Loucy (cell line): ENCODE measurements at regions not wholly inside any gene's neighbourhood (a gene's known extent, or its start where the extent isn't known, plus 50 kb on each side); places are given as distances from the start of the nearest gene placed in this dataset.

Source experiments
- H2AFZ ChIP-seq: fragments of 200-600 bp; sonication (generic); 2 replicates; pipeline ENCODE4 v1.6.0; 2016; ENCODE audit warnings: antibody characterized with exemption, mild to moderate bottlenecking, low read length, moderate library complexity
- H3F3A ChIP-seq: fragments of 200-600 bp; 2 replicates; pipeline ENCODE4 v1.6.0; 2016; ENCODE audit warnings: antibody characterized with exemption, low read depth, mild to moderate bottlenecking
- H3K27me3 ChIP-seq: fragments of 200-600 bp; sonication (generic); 2 replicates; pipeline ENCODE4 v1.6.1; 2014; ENCODE audit warnings: low read length, mild to moderate bottlenecking; ENCODE audit not compliant: insufficient read depth, poor library complexity, severe bottlenecking
- H3K36me3 ChIP-seq: fragments of 200-600 bp; sonication (generic); 2 replicates; pipeline ENCODE4 v1.6.1; 2016; ENCODE audit warnings: low read length; ENCODE audit not compliant: insufficient read depth
- H3K4me1 ChIP-seq: fragments of 200-600 bp; sonication (generic); 2 replicates; pipeline ENCODE4 v1.5.1; 2014; ENCODE audit warnings: low read length, mild to moderate bottlenecking; ENCODE audit not compliant: insufficient read depth, poor library complexity, severe bottlenecking
- H3K4me2 ChIP-seq: fragments of 200-600 bp; sonication (generic); 2 replicates; pipeline ENCODE4 v1.6.0; 2014; ENCODE audit warnings: antibody characterized with exemption, low read length, low read depth, mild to moderate bottlenecking; ENCODE audit not compliant: poor library complexity, severe bottlenecking
- H3K4me3 ChIP-seq: fragments of 200-600 bp; sonication (generic); 2 replicates; pipeline ENCODE4 v1.5.1; 2014; ENCODE audit warnings: low read length, mild to moderate bottlenecking, mixed read lengths; ENCODE audit not compliant: poor library complexity, severe bottlenecking
- H3K79me2 ChIP-seq: fragments of 200-600 bp; sonication (generic); 2 replicates; pipeline ENCODE4 v1.6.1; 2014; ENCODE audit warnings: low read length; ENCODE audit not compliant: insufficient read depth
- H3K9ac ChIP-seq: fragments of 200-600 bp; sonication (generic); 2 replicates; pipeline ENCODE4 v1.6.0; 2014; ENCODE audit warnings: mild to moderate bottlenecking, low read depth, low read length, moderate library complexity; ENCODE audit not compliant: poor library complexity, severe bottlenecking
- H3K9me2 ChIP-seq: fragments of 200-600 bp; sonication (generic); replicated peaks from 2 replicates; pipeline ENCODE4 v1.6.1; 2016; ENCODE audit warnings: low read depth, low read length, mixed read lengths
- H3K9me3 ChIP-seq: fragments of 200-600 bp; sonication (generic); 2 replicates; pipeline ENCODE4 v1.6.1; 2014; ENCODE audit warnings: mild to moderate bottlenecking, antibody characterized with exemption, low read length, low read depth; ENCODE audit not compliant: insufficient read depth
- H4K20me1 ChIP-seq: fragments of 200-600 bp; sonication (generic); 2 replicates; pipeline ENCODE4 v1.6.0; 2014; ENCODE audit warnings: antibody characterized with exemption, low read length, mild to moderate bottlenecking; ENCODE audit not compliant: insufficient read depth, poor library complexity, severe bottlenecking
- EZH2phosphoT487 ChIP-seq: fragments of 200-600 bp; IDR thresholded peaks from 2 replicates; pipeline ENCODE4 v1.6.1; 2018; ENCODE audit warnings: antibody characterized with exemption, mild to moderate bottlenecking, moderate library complexity, borderline replicate concordance
- TF ChIP-seq, protein P1 (sequence below): fragments of 200-600 bp; sonication (generic); conservative IDR thresholded peaks from 2 replicates; pipeline ENCODE4 v1.5.1; 2014; ENCODE audit warnings: mild to moderate bottlenecking, antibody characterized with exemption, low read length

DNA sequence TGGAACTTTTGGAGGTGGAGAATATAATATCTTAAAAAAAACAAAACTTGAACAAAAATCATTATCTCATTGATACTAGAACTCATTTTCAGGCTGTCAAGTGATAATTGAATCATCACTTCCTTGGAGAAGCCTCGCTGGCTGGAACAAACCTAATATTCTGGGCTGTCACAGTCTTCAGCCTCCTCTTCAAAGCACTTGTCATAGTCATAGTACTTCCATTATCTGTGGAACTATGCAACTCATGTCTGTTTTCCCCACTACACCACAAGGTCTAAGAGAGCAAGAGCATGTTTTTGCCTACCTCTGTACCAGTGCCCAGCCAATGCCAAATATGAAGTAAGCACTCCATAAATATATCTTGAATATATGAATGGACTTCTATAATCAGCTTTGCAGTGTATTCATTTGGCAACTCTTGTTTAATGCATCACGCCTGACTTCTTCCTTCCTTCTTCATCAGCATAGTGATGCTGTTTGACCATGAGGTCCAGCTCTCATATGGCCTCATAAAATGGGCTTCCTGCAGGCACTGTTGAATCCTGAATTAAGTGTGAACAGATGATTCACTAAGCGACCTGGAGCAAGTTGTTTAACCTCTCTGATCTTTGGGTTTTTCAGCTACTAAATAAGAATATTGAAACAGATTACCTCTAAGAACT, 86.6 kb upstream of the SNRK start:
- H3K36me3 ChIP-seq, result no peaks in the 10 kb centered on the region
- no peak overlapping the region for H3K9ac ChIP-seq
- H4K20me1 ChIP-seq, result no peaks in the 10 kb centered on the region
- H3K9me3 ChIP-seq, result no peaks in the 10 kb centered on the region
- no peak for TF ChIP-seq EZH2phosphoT487
- TF ChIP-seq, protein P1, sequence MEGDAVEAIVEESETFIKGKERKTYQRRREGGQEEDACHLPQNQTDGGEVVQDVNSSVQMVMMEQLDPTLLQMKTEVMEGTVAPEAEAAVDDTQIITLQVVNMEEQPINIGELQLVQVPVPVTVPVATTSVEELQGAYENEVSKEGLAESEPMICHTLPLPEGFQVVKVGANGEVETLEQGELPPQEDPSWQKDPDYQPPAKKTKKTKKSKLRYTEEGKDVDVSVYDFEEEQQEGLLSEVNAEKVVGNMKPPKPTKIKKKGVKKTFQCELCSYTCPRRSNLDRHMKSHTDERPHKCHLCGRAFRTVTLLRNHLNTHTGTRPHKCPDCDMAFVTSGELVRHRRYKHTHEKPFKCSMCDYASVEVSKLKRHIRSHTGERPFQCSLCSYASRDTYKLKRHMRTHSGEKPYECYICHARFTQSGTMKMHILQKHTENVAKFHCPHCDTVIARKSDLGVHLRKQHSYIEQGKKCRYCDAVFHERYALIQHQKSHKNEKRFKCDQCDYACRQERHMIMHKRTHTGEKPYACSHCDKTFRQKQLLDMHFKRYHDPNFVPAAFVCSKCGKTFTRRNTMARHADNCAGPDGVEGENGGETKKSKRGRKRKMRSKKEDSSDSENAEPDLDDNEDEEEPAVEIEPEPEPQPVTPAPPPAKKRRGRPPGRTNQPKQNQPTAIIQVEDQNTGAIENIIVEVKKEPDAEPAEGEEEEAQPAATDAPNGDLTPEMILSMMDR, result no peak
- H2AFZ ChIP-seq, result no peak overlapping the region
- H3K79me2 ChIP-seq, result no peaks in the 10 kb centered on the region
- H3K4me3 ChIP-seq, result no peak overlapping the region
- H3K27me3 ChIP-seq, result no peaks in the 10 kb centered on the region
- H3K4me1 ChIP-seq, result no peaks in the 10 kb centered on the region
- no peaks in the 10 kb centered on the region for H3K9me2 ChIP-seq
- H3K4me2 ChIP-seq, result no peak overlapping the region
- H3F3A ChIP-seq, result no peaks in the 10 kb centered on the region

DNA sequence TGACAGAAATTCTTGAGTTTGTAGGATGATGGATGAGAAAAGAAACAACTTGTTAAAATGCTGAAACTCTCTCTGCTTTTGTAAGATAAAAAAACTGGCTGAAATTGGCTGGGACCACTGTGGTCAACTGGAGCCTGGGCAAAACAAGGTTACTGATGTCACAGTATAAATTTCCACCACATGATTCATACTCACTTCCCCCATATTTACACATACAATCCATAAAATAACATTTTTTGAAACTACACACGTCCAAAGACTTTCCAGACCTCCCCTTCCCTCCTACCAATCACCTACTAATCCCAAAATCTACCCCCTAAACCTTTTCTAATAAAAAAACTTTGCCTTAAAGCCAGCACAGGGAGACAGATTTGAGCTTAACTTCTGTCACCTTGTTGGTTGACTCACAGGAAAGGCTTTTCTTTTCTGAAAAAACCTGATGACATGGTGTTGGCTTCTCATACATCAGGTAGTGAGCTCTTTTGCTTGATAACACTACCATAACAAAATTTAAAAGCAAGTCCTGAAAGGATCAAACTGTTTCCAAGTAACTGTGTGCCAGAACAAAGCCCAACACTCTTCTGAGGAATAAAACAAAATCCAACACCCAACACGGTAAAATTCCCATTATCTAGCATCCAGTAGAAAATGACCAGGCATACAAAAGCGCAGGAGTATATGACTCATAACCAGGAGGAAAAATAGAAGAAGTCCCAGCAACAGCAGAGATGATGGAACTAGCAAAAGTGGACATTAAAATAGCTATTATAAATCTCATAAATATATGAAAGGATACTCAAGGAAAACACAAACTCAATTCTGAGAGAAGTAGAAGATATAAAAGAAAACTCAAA, 87.3 kb upstream of the SNRK start:
- no peaks in the 10 kb centered on the region for H3K36me3 ChIP-seq
- no peak overlapping the region for H2AFZ ChIP-seq
- no peaks in the 10 kb centered on the region for H3K27me3 ChIP-seq
- H3K9me3 ChIP-seq, result no peaks in the 10 kb centered on the region
- no peaks in the 10 kb centered on the region for H3K4me1 ChIP-seq
- no peak overlapping the region for H3K4me2 ChIP-seq
- H3K79me2 ChIP-seq, result no peaks in the 10 kb centered on the region
- H3K9me2 ChIP-seq, result no peaks in the 10 kb centered on the region
- no peak overlapping the region for H3K4me3 ChIP-seq
- no peak for TF ChIP-seq EZH2phosphoT487
- TF ChIP-seq, protein P1, result no peak
- H3K9ac ChIP-seq, result no peak overlapping the region
- no peaks in the 10 kb centered on the region for H4K20me1 ChIP-seq
- no peaks in the 10 kb centered on the region for H3F3A ChIP-seq

DNA sequence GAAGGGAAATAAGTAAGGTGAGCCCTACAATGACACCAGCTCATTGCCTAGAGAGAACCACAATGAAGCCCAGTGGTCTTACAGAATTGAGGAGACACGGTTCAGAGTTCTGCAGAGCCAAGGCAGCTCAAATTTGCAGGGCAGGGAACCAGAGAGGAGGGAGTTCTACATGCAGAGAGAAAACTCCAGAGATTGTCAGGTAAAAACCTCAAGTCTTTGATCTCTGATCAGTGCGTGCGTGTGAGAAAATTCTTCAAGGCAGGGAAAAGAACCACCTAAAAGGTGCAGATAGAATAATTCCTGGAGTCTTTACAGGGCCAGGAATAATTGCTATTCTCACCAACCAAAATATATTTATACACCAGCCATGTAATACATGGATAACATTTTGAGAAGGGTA, 88.0 kb upstream of the SNRK start:
- Histone ChIP-seq H3K79me2 (no peaks in the 10 kb centered on the region), H4K20me1 (no peaks in the 10 kb centered on the region), H3K9me3 (no peaks in the 10 kb centered on the region), H3K4me1 (no peaks in the 10 kb centered on the region), H3K27me3 (no peaks in the 10 kb centered on the region), H3K9me2 (no peaks in the 10 kb centered on the region), H3K36me3 (no peaks in the 10 kb centered on the region), H3K9ac (no peak overlapping the region), H3K4me3 (no peak overlapping the region), H3F3A (no peaks in the 10 kb centered on the region), H3K4me2 (no peak overlapping the region), H2AFZ (no peak overlapping the region)
- no peak for TF ChIP-seq EZH2phosphoT487
- TF ChIP-seq, protein P1, result no peak
